Lower leg skin (tissue), 3 donors: ENCODE measurements at regions not wholly inside any gene's neighbourhood (a gene's known extent, or its start where the extent isn't known, plus 50 kb on each side); places are given as distances from the start of the nearest gene placed in this dataset.
"Not testable (repeated sequence)": the region's sequence is repeated elsewhere in the genome, so short reads cannot be mapped to it uniquely, and the experiment has no call there.

ENCODE experiments used
- POLR2A ChIP-seq, 2 donors: fragments of 450-650 bp; IDR thresholded peaks; one replicate each; pipeline ENCODE4 v1.6.1; 2016 to 2017; ENCODE audit warnings: antibody characterized with exemption in 2 of 2, mild to moderate bottlenecking in 1 of 2, moderate library complexity in 1 of 2
- TF ChIP-seq, protein P1 (sequence below), 3 donors: fragments of 450-650 bp; IDR thresholded peaks; one replicate each; pipeline ENCODE4 v1.5.1; 2016; ENCODE audit warnings: antibody characterized with exemption in 3 of 3, mild to moderate bottlenecking in 3 of 3, moderate library complexity in 2 of 3

DNA sequence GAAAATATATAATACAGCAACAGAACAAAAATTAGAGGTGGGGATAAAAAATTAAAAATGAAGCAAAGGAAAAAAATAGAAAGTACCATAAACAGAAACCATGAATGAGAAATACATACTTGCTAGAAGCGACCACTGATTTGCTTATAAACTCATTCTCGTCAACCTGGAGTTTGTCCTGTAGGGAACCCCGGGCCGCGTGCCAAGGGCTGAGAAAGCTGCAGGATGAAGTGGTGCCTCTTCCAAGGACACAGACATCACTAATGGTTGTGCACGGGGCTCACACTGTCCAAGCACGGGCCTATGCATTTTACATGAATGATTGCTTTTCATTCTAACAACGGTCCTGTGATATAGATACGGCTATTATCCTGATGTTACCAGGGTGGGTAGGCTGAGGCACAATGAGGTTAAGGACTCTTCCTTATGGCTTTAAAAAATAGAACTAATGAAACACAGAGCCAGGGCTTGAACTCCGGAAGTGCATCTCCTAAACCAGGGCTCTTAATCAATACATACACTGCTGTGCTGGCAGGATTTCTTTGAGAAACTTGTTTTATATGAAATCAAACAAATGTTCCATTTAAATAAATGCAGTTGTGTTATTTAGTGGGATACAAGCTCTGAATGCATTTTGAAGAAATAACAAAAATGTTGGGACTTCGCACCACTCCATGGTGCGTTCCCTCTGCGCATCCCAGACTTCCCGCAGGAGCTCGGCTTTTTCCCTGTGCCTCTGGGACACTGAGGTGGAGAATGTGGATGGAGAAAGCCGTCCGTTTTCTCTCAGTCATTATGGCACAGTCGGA, 113.9 kb upstream of the PHACTR3 start:
- not testable (repeated sequence) for TF ChIP-seq POLR2A (IDR thresholded peaks at IDR 0.05)
- TF ChIP-seq, protein P1, sequence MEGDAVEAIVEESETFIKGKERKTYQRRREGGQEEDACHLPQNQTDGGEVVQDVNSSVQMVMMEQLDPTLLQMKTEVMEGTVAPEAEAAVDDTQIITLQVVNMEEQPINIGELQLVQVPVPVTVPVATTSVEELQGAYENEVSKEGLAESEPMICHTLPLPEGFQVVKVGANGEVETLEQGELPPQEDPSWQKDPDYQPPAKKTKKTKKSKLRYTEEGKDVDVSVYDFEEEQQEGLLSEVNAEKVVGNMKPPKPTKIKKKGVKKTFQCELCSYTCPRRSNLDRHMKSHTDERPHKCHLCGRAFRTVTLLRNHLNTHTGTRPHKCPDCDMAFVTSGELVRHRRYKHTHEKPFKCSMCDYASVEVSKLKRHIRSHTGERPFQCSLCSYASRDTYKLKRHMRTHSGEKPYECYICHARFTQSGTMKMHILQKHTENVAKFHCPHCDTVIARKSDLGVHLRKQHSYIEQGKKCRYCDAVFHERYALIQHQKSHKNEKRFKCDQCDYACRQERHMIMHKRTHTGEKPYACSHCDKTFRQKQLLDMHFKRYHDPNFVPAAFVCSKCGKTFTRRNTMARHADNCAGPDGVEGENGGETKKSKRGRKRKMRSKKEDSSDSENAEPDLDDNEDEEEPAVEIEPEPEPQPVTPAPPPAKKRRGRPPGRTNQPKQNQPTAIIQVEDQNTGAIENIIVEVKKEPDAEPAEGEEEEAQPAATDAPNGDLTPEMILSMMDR (IDR thresholded peaks at IDR 0.05) = not testable (repeated sequence)
